Activated CD4-positive, alpha-beta T cell treated with anti-CD3 and anti-CD28 coated beads, Interleukin-2, amount 50 U/mL, for 48 hours (primary cell): ENCODE measurements at regions not wholly inside any gene's neighbourhood (a gene's known extent, or its start where the extent isn't known, plus 50 kb on each side); places are given as distances from the start of the nearest gene placed in this dataset.

ENCODE experiments used
- DNase-seq, 2 experiments: peaks; one replicate each; pipeline ENCODE4 v3.0.0-alpha.2; 2020

GRCh38 chr14:58816416-58817115 lies 178.8 kb downstream of the DACT1 start:
- DNase-seq: no peak

GRCh38 chr14:58817846-58818245 lies 180.1 kb downstream of the DACT1 start:
- no peak for DNase-seq

GRCh38 chr14:58820032-58820431 lies 182.3 kb downstream of the DACT1 start:
- no peak for DNase-seq

- no peak for DNase-seq
These were observed 183.7 kb downstream of the DACT1 start for GRCh38 chr14:58821421-58821820.

DNA sequence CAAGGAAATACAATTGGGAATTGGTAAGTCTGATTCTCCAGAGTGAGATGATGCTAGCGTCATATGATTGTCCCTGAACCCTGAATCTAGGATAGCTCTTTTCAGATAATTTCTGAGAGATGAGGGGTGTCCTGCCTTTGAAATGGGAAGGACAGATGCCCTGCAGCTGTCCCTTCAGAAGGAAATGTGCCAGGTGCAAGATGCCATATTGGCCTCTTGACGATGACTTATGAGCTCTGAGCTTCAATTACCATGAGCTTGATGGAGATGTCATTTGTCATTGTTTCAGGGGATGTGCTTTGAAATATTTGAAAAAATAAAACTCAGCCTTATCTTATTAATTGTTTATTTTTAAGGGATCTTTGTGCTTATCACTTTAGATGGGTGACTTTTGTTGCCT lies 185.1 kb downstream of the DACT1 start:
- no peak for DNase-seq

GRCh38 chr14:58823312-58823711 lies 185.6 kb downstream of the DACT1 start:
- no peak for DNase-seq

GRCh38 chr14:58824106-58824505 lies 186.3 kb downstream of the DACT1 start:
- DNase-seq: no peak

DNA sequence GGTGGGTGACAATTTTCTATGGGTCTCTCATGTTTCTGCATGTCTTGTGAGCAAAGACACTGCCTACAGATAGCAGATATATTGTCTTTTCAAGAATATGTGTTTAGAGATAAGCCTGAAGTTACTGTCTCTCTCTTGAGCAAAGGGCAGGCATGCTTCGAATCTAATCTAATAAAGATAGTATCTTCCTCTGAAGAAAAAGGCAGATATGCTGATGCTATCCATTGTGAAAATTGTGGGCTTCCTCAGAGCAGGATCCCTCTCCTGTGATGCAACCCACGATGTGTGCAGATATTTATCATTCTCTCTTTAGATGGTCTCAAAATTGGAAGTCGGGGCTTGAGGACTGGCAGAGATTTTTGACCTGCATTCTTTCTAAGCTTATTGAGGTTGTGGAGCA lies 187.0 kb downstream of the DACT1 start:
- DNase-seq: no peak

GRCh38 chr14:58825606-58826005 lies 187.8 kb downstream of the DACT1 start:
- no peak for DNase-seq

- no peak for DNase-seq
These were observed 189.3 kb downstream of the DACT1 start for GRCh38 chr14:58826845-58827686.

- no peak for DNase-seq
These were observed 190.5 kb downstream of the DACT1 start for GRCh38 chr14:58828298-58828697.

GRCh38 chr14:58829594-58829993 lies 191.8 kb downstream of the DACT1 start:
- no peak for DNase-seq

DNA sequence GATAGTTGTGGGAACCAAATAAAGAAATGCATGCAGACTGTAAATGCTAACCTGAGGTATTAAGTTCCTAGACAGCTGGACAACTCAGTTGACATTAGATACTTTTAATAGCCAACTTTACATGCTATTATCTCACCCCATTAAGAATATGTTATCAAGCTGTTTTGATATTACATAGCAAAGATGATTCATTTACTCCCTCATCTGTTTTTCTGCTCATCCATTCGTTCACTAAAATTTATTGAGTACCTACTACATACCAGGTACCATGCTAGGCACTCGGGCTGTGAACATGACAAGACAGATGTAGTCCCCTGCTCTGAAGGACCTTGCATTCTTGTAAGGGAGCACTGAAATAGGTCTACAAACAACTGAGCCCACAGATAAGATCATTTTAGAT lies 192.4 kb downstream of the DACT1 start:
- DNase-seq: no peak

DNA sequence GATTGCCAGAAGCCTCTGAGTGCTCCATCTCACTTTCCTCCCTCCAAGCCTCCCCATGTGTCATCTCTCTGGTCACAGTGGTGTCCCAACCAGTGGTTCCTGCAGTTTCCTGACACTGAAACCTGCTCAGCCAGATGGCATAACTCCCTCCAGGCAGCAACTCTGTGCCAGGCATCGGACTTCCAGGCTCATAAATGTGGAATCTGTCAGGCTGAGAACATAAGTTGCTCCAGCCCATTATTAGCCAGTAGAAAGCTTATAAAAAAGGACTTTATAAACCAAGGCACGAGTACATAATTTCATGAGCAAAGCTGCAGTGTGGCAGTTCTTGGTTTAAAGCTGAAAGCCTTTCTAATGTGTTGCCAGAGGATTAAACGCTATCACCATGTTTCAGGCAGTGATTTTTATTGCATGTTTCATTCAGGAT lies 194.3 kb downstream of the DACT1 start:
- no peak for DNase-seq

DNA sequence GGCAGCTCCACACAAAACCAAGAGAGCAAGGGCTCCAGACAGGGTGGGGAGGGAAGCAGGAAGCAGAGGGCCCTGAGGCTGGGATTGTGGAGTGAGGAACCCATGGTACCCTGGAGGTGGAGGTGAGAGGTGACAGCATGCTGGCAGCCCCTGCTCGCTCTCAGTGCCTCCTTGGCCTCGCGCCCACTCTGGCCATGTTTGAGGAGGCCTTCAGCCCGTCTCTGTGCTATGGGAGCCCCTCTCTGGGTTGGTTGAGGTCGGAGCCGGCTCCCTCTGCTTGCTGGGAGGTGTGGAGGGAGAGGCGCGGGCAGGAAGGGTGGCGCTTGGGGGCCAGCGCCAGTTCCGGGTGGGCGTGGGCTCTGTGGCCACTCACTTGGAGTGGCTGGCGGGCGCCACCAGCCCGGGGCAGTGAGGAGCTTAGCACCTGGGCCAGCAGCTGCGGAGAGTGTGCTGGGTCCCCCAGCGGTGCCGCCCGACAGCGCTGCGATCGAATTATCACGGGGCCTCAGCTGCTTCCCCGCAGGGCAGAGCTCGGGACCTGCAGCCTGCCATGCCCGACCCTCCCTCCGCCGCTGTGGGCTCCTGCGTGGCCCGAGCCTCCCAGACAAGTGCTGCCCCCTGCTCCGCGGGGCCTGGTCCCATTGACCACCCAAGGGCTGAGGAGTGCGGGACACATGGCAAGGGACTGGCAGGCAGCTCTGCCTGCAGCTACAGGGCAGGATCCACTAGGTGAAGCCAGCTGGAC lies 196.0 kb downstream of the DACT1 start:
- DNase-seq: no peak

DNA sequence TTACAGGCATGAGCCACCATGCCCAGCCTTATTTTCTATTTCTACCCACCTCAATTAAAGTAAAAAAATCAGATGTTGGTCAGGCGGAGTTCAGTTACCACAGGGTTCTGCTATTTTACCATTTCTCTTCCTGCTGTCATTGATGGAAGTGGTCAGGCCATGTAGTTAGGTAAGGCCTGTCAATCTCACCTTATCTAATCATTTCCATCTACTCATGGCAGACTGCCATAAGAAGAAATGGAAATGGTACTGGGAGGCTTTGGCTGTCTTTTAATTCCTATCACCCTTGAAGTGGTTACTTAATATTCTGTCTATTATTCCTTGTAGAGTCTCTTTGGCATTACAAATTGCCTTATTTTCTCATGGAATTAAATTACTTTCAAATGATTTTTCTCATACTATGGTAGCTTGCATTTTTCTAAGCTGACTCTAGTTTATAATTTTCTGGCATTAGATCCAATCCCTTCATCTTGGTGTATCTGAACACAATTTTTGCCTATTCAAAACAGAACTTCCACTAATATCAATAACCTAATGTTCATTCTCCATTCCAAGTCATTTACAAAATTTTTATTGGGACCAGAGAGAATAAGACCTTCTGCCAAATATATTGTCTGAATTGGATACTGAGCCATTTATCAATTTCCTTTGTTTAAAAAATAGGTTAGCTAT lies 198.7 kb downstream of the DACT1 start:
- DNase-seq: no peak

DNA sequence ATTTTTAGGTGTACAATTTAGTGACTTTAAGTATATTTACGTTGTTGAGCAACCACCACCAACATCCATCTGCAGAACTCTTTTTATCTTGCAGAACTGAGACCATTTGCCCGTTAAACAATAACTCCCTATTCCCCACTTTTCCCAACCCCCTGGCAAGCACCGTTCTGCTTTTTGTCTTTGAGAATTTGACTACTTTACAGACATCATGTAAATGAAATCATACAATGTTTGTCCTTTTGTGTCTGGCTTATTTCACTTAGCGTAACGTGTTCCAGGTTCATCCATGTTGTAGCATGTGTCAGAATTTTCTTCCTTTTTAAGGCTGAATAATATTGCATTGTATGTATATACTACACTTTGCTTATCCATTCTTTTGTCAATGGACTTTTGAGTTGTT lies 201.5 kb downstream of the DACT1 start:
- DNase-seq: no peak

GRCh38 chr14:58844544-58844943 lies 206.8 kb downstream of the DACT1 start:
- no peak for DNase-seq

GRCh38 chr14:58846682-58847465 lies 209.1 kb downstream of the DACT1 start:
- no peak for DNase-seq

- no peak for DNase-seq
These were observed 210.6 kb downstream of the DACT1 start for GRCh38 chr14:58848365-58848764.

GRCh38 chr14:58849601-58850000 lies 211.8 kb downstream of the DACT1 start:
- no peak for DNase-seq

DNA sequence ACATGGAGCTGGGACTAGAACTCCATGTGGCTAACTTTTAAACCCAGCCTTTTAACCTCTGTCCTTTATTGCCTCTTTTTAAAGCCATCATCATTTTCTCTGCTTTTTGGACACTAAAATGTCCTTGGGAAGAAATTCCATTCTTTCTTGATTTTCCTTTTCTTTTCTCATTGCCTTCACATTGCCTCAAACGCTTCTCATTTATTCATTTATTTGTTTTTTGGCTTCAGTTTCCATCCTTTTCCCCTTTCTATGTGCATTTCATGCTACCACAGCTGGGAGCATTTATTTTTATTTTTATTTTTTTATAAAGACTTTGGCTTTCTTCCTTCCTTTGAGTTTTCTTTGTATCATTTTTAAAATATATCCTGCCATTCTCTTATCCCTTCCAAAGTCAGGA lies 212.2 kb downstream of the DACT1 start:
- DNase-seq: no peak
